Esophagus squamous epithelium (tissue), 4 donors: ENCODE measurements at regions not wholly inside any gene's neighbourhood (a gene's known extent, or its start where the extent isn't known, plus 50 kb on each side); places are given as distances from the start of the nearest gene placed in this dataset.

Experiments used
- CTCF ChIP-seq, 6 experiments: fragments of 450-650 bp in 4 of 6; fragments of 200-600 bp in 2 of 6; sonication (generic) in 2 of 6; IDR thresholded peaks; one replicate each; pipeline ENCODE4 v1.5.1; 2016 to 2019; ENCODE audit warnings: antibody characterized with exemption in 6 of 6, mild to moderate bottlenecking in 4 of 6, moderate library complexity in 4 of 6
- POLR2A ChIP-seq, 4 donors: fragments of 450-650 bp; IDR thresholded peaks; one replicate each; pipeline ENCODE4 v1.6.1; 2017; ENCODE audit warnings: antibody characterized with exemption in 4 of 4, mild to moderate bottlenecking in 4 of 4, moderate library complexity in 3 of 4

GRCh38 chr3:194960446-194961032 is 274.9 kb downstream of the FAM43A start:
- TF ChIP-seq CTCF (IDR thresholded peaks at IDR 0.05) (no peak), POLR2A (IDR thresholded peaks at IDR 0.05) (no peak)
